GM18517 (cell line): ENCODE measurements at regions not wholly inside any gene's neighbourhood (a gene's known extent, or its start where the extent isn't known, plus 50 kb on each side); places are given as distances from the start of the nearest gene placed in this dataset.
A peak's percentile ranks its signal among the peaks of the same experiment; 100 is the strongest.
"Not testable (repeated sequence)": the region's sequence is repeated elsewhere in the genome, so short reads cannot be mapped to it uniquely, and the experiment has no call there.

Experiments
- ATAC-seq: cut with Tn5 transposase; IDR thresholded peaks from one replicate; pipeline ENCODE4 v1.9.1; 2021; ENCODE audit warnings: mild to moderate bottlenecking, moderate library complexity; ENCODE audit not compliant: unreplicated experiment

GRCh38 chr20:41733151-41733550, 115.0 kb upstream of the CHD6 start:
- no peak for ATAC-seq

GRCh38 chr20:41731198-41731597, 113.0 kb upstream of the CHD6 start:
- not testable (repeated sequence) for ATAC-seq

GRCh38 chr20:41727681-41728080, 109.5 kb upstream of the CHD6 start:
- not testable (repeated sequence) for ATAC-seq

- no peak for ATAC-seq
These were observed 108.5 kb upstream of the CHD6 start for GRCh38 chr20:41726727-41727126.

GRCh38 chr20:41719151-41719550, 101.0 kb upstream of the CHD6 start:
- no peak for ATAC-seq

GRCh38 chr20:41717483-41717882, 99.3 kb upstream of the CHD6 start:
- ATAC-seq, result no peak

GRCh38 chr20:41716911-41717310, 98.7 kb upstream of the CHD6 start:
- no peak for ATAC-seq

GRCh38 chr20:41716436-41716835, 98.3 kb upstream of the CHD6 start:
- ATAC-seq, result no peak

- ATAC-seq, result no peak
These were observed 97.3 kb upstream of the CHD6 start for GRCh38 chr20:41715526-41715925.

GRCh38 chr20:41714030-41714429, 95.9 kb upstream of the CHD6 start:
- ATAC-seq, result no peak

- no peak for ATAC-seq
These were observed 86.7 kb upstream of the CHD6 start for GRCh38 chr20:41704896-41705295.

GRCh38 chr20:41702647-41703046, 84.5 kb upstream of the CHD6 start:
- no peak for ATAC-seq

GRCh38 chr20:41701588-41702348, 83.6 kb upstream of the CHD6 start:
- no peak for ATAC-seq

- not testable (repeated sequence) for ATAC-seq
These were observed 81.5 kb upstream of the CHD6 start for GRCh38 chr20:41699673-41700072.

- ATAC-seq, result no peak
These were observed 79.8 kb upstream of the CHD6 start for GRCh38 chr20:41697861-41698559.

GRCh38 chr20:41696428-41696827, 78.3 kb upstream of the CHD6 start:
- ATAC-seq, result no peak

- no peak for ATAC-seq
These were observed 76.6 kb upstream of the CHD6 start for GRCh38 chr20:41694796-41695195.

- peak; percentile 88 for ATAC-seq
These were observed 75.2 kb upstream of the CHD6 start for GRCh38 chr20:41693136-41693979.

GRCh38 chr20:41692479-41693135, 74.4 kb upstream of the CHD6 start:
- peak; percentile 53 for ATAC-seq

- ATAC-seq, result no peak
These were observed 73.3 kb upstream of the CHD6 start for GRCh38 chr20:41691443-41691842.

- no peak for ATAC-seq
These were observed 72.5 kb upstream of the CHD6 start for GRCh38 chr20:41690702-41691101.
